OCI-LY1 (cell line): ENCODE measurements at regions not wholly inside any gene's neighbourhood (a gene's known extent, or its start where the extent isn't known, plus 50 kb on each side); places are given as distances from the start of the nearest gene placed in this dataset.

ENCODE experiments used
- H2AFZ ChIP-seq: fragments of 200-600 bp; sonication (generic), shearing (Covaris generic); 2 replicates; pipeline ENCODE4 v1.6.0; 2014; ENCODE audit warnings: antibody characterized with exemption, mild to moderate bottlenecking, low read length
- H3F3A ChIP-seq: fragments of 200-600 bp; sonication (generic), shearing (Covaris generic); 2 replicates; pipeline ENCODE4 v1.6.0; 2014; ENCODE audit warnings: mild to moderate bottlenecking, antibody characterized with exemption, low read length, moderate library complexity; ENCODE audit not compliant: insufficient read depth
- H3K27ac ChIP-seq: fragments of 200-600 bp; sonication (generic); 2 replicates; pipeline ENCODE4 v1.5.1; 2014; ENCODE audit warnings: low read length, mixed run types, mild to moderate bottlenecking, low read depth; ENCODE audit not compliant: poor library complexity, severe bottlenecking
- H3K27me3 ChIP-seq: fragments of 200-600 bp; sonication (generic); 2 replicates; pipeline ENCODE4 v1.6.0; 2014; ENCODE audit warnings: antibody characterized with exemption, mild to moderate bottlenecking, low read length, moderate library complexity; ENCODE audit not compliant: insufficient read depth
- H3K36me3 ChIP-seq: fragments of 200-600 bp; sonication (generic); 2 replicates; pipeline ENCODE4 v1.6.1; 2014; ENCODE audit warnings: mild to moderate bottlenecking, antibody characterized with exemption, low read length, moderate library complexity, mixed read lengths; ENCODE audit not compliant: insufficient read depth
- H3K4me1 ChIP-seq: fragments of 200-600 bp; sonication (generic); 2 replicates; pipeline ENCODE4 v1.5.1; 2014; ENCODE audit warnings: mild to moderate bottlenecking, low read length, moderate library complexity; ENCODE audit not compliant: insufficient read depth, severe bottlenecking
- H3K4me2 ChIP-seq: fragments of 200-600 bp; sonication (generic), shearing (Covaris generic); 2 replicates; pipeline ENCODE4 v1.6.1; 2014; ENCODE audit warnings: low read length
- H3K4me3 ChIP-seq: fragments of 200-600 bp; sonication (generic); 2 replicates; pipeline ENCODE4 v1.5.1; 2014; ENCODE audit warnings: low read length, low read depth, mild to moderate bottlenecking, mixed read lengths; ENCODE audit not compliant: poor library complexity, severe bottlenecking
- H3K79me2 ChIP-seq: fragments of 200-600 bp; shearing (Covaris generic); 2 replicates; pipeline ENCODE4 v1.6.1; 2016; ENCODE audit warnings: mixed run types, low read length, mixed read lengths; ENCODE audit not compliant: insufficient read depth
- H3K9ac ChIP-seq: fragments of 200-600 bp; sonication (generic), shearing (Covaris generic); 2 replicates; pipeline ENCODE4 v1.6.1; 2014; ENCODE audit warnings: mild to moderate bottlenecking, low read length, mixed read lengths
- H3K9me2 ChIP-seq: fragments of 200-600 bp; sonication (generic), shearing (Covaris generic); 2 replicates; pipeline ENCODE4 v1.6.1; 2014; ENCODE audit warnings: low read depth, mild to moderate bottlenecking, low read length, mixed read lengths
- H3K9me3 ChIP-seq: fragments of 200-600 bp; shearing (Covaris generic); 2 replicates; pipeline ENCODE4 v1.6.1; 2014; ENCODE audit warnings: low read length, mixed read lengths
- H4K20me1 ChIP-seq: fragments of 200-600 bp; sonication (generic), shearing (Covaris generic); 2 replicates; pipeline ENCODE4 v1.6.0; 2016; ENCODE audit warnings: mild to moderate bottlenecking, low read length; ENCODE audit not compliant: insufficient read depth
- EZH2 ChIP-seq: fragments of 200-600 bp; sonication (generic), shearing (Covaris generic); IDR thresholded peaks from 2 replicates; pipeline ENCODE4 v1.8.0; 2017; ENCODE audit warnings: borderline replicate concordance, mixed run types, mild to moderate bottlenecking, antibody characterized with exemption, low read length, moderate library complexity, mixed read lengths
- TF ChIP-seq, protein P1 (sequence below): fragments of 200-600 bp; sonication (generic), shearing (Covaris generic); IDR thresholded peaks from 2 replicates; pipeline ENCODE4 v1.5.1; 2017; ENCODE audit warnings: mild to moderate bottlenecking, antibody characterized with exemption, low read length, moderate library complexity, mixed read lengths

DNA sequence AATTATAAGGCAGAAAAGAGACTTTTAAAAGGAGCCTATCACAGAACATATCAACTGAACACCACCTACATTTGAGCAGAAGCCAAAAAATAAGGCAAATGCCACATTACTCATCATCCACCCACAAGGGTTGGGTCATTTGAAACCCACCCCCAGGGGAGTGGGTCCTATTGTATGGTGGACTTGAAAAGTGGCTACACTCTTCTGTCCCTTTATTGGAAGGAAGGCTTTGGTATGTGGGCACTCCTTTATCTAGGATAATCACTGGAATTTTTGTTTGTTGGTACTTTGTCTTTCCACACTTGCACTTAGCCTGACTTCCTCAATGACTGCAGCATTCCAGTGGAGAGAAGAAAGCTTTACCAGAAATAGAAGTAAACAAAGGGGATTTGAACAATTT, 157.2 kb upstream of the COL11A1 start:
- H3K27me3 ChIP-seq = no peaks in the 10 kb centered on the region
- no peaks in the 10 kb centered on the region for H3K36me3 ChIP-seq
- H3K4me1 ChIP-seq = no peaks in the 10 kb centered on the region
- H3K9me2 ChIP-seq = no peaks in the 10 kb centered on the region
- no peak overlapping the region for H3K4me2 ChIP-seq
- no peaks in the 10 kb centered on the region for H3F3A ChIP-seq
- no peak overlapping the region for H3K9ac ChIP-seq
- no peak overlapping the region for H2AFZ ChIP-seq
- no peaks in the 10 kb centered on the region for H4K20me1 ChIP-seq
- no peak for TF ChIP-seq EZH2
- no peak overlapping the region for H3K27ac ChIP-seq
- H3K9me3 ChIP-seq = no peaks in the 10 kb centered on the region
- no peaks in the 10 kb centered on the region for H3K79me2 ChIP-seq
- H3K4me3 ChIP-seq = no peak overlapping the region

DNA sequence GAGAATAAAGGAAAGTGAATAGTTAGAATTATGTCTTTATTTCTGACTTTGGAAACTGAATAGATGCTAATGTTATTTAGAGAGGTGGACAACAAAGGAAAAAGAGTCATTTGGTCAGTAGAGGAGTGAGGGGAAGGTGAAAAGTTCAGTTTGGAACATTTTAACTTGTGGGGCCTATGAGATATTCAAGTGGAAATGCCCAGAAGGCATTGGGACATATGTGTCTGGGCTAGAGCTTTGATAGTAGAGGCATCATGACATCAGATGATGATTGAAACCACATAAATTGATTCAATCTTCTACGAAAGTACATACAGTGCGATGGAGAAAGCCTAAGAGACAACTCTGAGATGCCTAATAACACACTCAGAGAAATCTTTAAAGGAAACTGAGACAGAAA, 151.7 kb upstream of the COL11A1 start:
- Histone ChIP-seq H4K20me1 (no peaks in the 10 kb centered on the region), H3F3A (no peaks in the 10 kb centered on the region), H3K4me3 (no peak overlapping the region), H2AFZ (no peak overlapping the region), H3K27ac (no peak overlapping the region), H3K27me3 (no peaks in the 10 kb centered on the region), H3K79me2 (no peaks in the 10 kb centered on the region), H3K4me2 (no peak overlapping the region), H3K9me3 (no peaks in the 10 kb centered on the region), H3K9me2 (no peaks in the 10 kb centered on the region), H3K4me1 (no peaks in the 10 kb centered on the region), H3K36me3 (no peaks in the 10 kb centered on the region), H3K9ac (no peak overlapping the region)
- TF ChIP-seq, protein P1, sequence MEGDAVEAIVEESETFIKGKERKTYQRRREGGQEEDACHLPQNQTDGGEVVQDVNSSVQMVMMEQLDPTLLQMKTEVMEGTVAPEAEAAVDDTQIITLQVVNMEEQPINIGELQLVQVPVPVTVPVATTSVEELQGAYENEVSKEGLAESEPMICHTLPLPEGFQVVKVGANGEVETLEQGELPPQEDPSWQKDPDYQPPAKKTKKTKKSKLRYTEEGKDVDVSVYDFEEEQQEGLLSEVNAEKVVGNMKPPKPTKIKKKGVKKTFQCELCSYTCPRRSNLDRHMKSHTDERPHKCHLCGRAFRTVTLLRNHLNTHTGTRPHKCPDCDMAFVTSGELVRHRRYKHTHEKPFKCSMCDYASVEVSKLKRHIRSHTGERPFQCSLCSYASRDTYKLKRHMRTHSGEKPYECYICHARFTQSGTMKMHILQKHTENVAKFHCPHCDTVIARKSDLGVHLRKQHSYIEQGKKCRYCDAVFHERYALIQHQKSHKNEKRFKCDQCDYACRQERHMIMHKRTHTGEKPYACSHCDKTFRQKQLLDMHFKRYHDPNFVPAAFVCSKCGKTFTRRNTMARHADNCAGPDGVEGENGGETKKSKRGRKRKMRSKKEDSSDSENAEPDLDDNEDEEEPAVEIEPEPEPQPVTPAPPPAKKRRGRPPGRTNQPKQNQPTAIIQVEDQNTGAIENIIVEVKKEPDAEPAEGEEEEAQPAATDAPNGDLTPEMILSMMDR = no peak
- TF ChIP-seq EZH2 = no peak

DNA sequence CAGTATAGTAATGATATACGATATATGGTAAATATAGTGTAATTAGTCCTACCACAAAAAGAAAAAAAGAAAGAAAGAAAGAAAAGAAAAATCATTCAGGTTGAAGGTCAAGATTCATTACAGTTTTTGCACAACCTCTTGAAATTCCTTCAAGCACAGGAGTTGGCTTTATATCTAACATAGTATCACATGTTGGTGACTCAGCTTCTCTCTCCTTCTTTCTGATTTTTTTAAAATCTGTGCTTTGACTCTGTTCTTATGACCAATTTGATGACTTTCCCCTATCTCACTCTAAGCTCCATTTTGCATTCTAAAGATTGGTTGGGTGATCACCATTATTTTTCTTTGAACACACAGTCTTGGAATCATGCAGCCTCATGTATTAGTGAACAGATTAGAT, 148.2 kb upstream of the COL11A1 start:
- Histone ChIP-seq H3K9me3 (no peaks in the 10 kb centered on the region), H3K4me3 (no peak overlapping the region), H3K4me1 (no peaks in the 10 kb centered on the region), H3K36me3 (no peaks in the 10 kb centered on the region), H3K27ac (no peak overlapping the region), H3K9me2 (no peaks in the 10 kb centered on the region), H3K79me2 (no peaks in the 10 kb centered on the region), H3F3A (no peaks in the 10 kb centered on the region), H4K20me1 (no peaks in the 10 kb centered on the region), H3K27me3 (no peaks in the 10 kb centered on the region), H3K4me2 (no peak overlapping the region), H2AFZ (no peak overlapping the region), H3K9ac (no peak overlapping the region)
- TF ChIP-seq, protein P1 = no peak
- no peak for TF ChIP-seq EZH2

DNA sequence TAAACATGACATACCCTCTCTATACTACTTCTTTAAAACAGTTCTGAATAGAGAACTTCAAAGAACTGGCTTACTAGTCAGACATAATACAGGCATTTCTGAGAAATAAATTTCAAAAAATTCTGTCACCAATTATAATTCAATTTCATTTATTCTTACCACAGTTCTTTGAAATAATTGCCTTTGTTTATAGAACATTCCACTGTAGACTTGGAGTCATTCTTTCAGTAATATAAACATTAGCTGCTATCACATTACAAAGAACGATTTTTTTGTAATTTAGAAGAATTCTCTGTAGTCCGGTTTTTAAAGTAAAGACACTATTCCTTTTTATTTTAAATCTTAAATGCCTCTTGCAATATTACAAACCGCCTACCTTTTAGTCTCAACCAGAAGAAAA, 146.4 kb upstream of the COL11A1 start:
- Histone ChIP-seq H3K27me3 (no peaks in the 10 kb centered on the region), H3K27ac (no peak overlapping the region), H3K79me2 (no peaks in the 10 kb centered on the region), H3K4me2 (no peak overlapping the region), H3K36me3 (no peaks in the 10 kb centered on the region), H3K9me3 (no peaks in the 10 kb centered on the region), H3K9me2 (no peaks in the 10 kb centered on the region), H3K9ac (no peak overlapping the region), H2AFZ (no peak overlapping the region), H4K20me1 (no peaks in the 10 kb centered on the region), H3K4me1 (no peaks in the 10 kb centered on the region), H3F3A (no peaks in the 10 kb centered on the region), H3K4me3 (no peak overlapping the region)
- no peak for TF ChIP-seq EZH2
- TF ChIP-seq, protein P1 = no peak
